ENCODE measurements at regions not wholly inside any gene's neighbourhood (a gene's known extent, or its start where the extent isn't known, plus 50 kb on each side); places are given as distances from the start of the nearest gene placed in this dataset.

- TF ChIP-seq CTCF (IDR thresholded peaks at IDR 0.05) (no peak), POLR2A (IDR thresholded peaks at IDR 0.05) (no peak)
These were observed 182.1 kb downstream of the MRPL39 start for GRCh38 chr21:25425156-25425555.

Data from lower leg skin (tissue), 3 donors.